ENCODE measurements at regions not wholly inside any gene's neighbourhood (a gene's known extent, or its start where the extent isn't known, plus 50 kb on each side); places are given as distances from the start of the nearest gene placed in this dataset.

DNA sequence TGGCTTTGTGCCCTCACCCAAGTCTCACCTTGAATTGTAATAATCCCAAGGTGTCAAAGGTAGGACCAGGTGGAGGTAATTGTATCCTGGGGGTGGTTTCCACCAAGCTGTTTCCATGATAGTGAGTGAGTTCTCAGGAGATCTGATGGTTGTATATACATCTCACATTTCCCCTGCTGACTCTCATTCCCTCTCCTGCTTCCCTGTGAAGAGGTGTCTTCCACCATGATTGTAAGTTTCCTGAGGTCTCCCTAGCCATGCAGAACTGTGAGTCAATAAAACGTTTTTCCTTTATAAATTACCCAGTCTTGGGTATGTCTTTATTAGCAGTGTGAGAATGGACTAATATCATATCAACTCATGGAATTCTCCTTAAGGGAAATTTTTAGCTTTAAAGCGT lies 302.6 kb downstream of the LIG4 start:
- TF ChIP-seq, protein P1, sequence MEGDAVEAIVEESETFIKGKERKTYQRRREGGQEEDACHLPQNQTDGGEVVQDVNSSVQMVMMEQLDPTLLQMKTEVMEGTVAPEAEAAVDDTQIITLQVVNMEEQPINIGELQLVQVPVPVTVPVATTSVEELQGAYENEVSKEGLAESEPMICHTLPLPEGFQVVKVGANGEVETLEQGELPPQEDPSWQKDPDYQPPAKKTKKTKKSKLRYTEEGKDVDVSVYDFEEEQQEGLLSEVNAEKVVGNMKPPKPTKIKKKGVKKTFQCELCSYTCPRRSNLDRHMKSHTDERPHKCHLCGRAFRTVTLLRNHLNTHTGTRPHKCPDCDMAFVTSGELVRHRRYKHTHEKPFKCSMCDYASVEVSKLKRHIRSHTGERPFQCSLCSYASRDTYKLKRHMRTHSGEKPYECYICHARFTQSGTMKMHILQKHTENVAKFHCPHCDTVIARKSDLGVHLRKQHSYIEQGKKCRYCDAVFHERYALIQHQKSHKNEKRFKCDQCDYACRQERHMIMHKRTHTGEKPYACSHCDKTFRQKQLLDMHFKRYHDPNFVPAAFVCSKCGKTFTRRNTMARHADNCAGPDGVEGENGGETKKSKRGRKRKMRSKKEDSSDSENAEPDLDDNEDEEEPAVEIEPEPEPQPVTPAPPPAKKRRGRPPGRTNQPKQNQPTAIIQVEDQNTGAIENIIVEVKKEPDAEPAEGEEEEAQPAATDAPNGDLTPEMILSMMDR (conservative IDR thresholded peaks at IDR 0.05 in 1 of 2, IDR thresholded peaks at IDR 0.05 in 1 of 2; ENCODE audit: extremely low read depth in 1 of 2, insufficient read depth in 1 of 2, low read depth in 1 of 2, low read length in 2 of 2), result no peak
- TF ChIP-seq EZH2 (IDR thresholded peaks at IDR 0.05; ENCODE audit: borderline replicate concordance, low read length), result no peak
